H1 (cell line): ENCODE measurements at regions not wholly inside any gene's neighbourhood (a gene's known extent, or its start where the extent isn't known, plus 50 kb on each side); places are given as distances from the start of the nearest gene placed in this dataset.

ENCODE experiments used
- CTCF ChIA-PET: fragments of 300-600 bp; sonication (Branson Sonifier 250); formaldehyde crosslinking; loops from one replicate; lab custom pipeline; 2021; ENCODE audit not compliant: partially characterized antibody; lab: Charles Lee
- POLR2A ChIA-PET: fragments of 300-600 bp; sonication (Branson Sonifier 250); formaldehyde crosslinking; loops from one replicate; lab custom pipeline; 2021; ENCODE audit warnings: inconsistent platforms; ENCODE audit not compliant: partially characterized antibody; lab: Charles Lee
- DNase-seq, 2 experiments: peaks; one replicate each; pipeline versions ENCODE4 v3.0.0 to v3.0.0-alpha.2; 2010 to 2022; ENCODE audit warnings: low spot score in 2 of 2, low read depth in 1 of 2, mixed read lengths in 1 of 2
- FAIRE-seq: peaks from 2 replicates; lab custom pipeline; 2011; peaks lifted over from hg19 to GRCh38; lab: Jason Lieb, UNC
- H2AFZ ChIP-seq: 2 replicates; pipeline ENCODE4 v1.8.1; 2012; ENCODE audit warnings: low read length, inconsistent platforms
- H2AK5ac ChIP-seq: 2 replicates; pipeline ENCODE4 v1.6.1; 2013; ENCODE audit warnings: low read depth, low read length
- H2BK120ac ChIP-seq: replicated peaks from 2 replicates; pipeline ENCODE3; 2013; ENCODE audit warnings: low read depth, low read length, inconsistent platforms
- H2BK12ac ChIP-seq: 2 replicates; pipeline ENCODE4 v1.6.1; 2013; ENCODE audit warnings: low read depth, low read length
- H2BK15ac ChIP-seq: 2 replicates; pipeline ENCODE4 v1.6.1; 2013; ENCODE audit warnings: low read length
- H2BK20ac ChIP-seq: 2 replicates; pipeline ENCODE4 v1.6.1; 2013; ENCODE audit warnings: low read length
- H2BK5ac ChIP-seq: 2 replicates; pipeline ENCODE4 v1.6.1; 2013; ENCODE audit warnings: low read depth, low read length
- H3K14ac ChIP-seq: 2 replicates; pipeline ENCODE4 v1.6.1; 2013; ENCODE audit warnings: inconsistent platforms; ENCODE audit not compliant: insufficient read length
- H3K18ac ChIP-seq: 2 replicates; pipeline ENCODE4 v1.6.1; 2013; ENCODE audit warnings: low read length; ENCODE audit errors: extremely low read depth
- H3K23ac ChIP-seq: 2 replicates; pipeline ENCODE4 v1.6.1; 2013; ENCODE audit warnings: inconsistent platforms; ENCODE audit not compliant: insufficient read length
- H3K23me2 ChIP-seq: 2 replicates; pipeline ENCODE4 v1.6.1; 2013; ENCODE audit warnings: low read depth, low read length
- H3K27ac ChIP-seq: 2 replicates; pipeline ENCODE4 v1.6.1; 2011; ENCODE audit warnings: low read depth, low read length, inconsistent platforms
- H3K27me3 ChIP-seq, 4 experiments: replicated peaks in 1 of 4; 1 replicate in 1 of 4; 2 replicates in 3 of 4; pipeline versions ENCODE4 v1.6.1 to v1.8.1; 2011 to 2013; ENCODE audit warnings: low read length in 3 of 4, mild to moderate bottlenecking in 3 of 4, inconsistent platforms in 2 of 4, mixed read lengths in 2 of 4, moderate library complexity in 1 of 4; ENCODE audit not compliant: control insufficient read depth in 3 of 4, insufficient read depth in 3 of 4; ENCODE audit errors: extremely low read depth in 1 of 4
- H3K36me3 ChIP-seq, 4 experiments: 2 replicates each; pipeline versions ENCODE4 v1.6.1 to v1.8.1; 2011 to 2013; ENCODE audit warnings: mild to moderate bottlenecking in 4 of 4, low read length in 3 of 4, moderate library complexity in 2 of 4, control low read depth in 1 of 4, inconsistent platforms in 1 of 4; ENCODE audit not compliant: insufficient read depth in 4 of 4, control insufficient read depth in 2 of 4
- H3K4ac ChIP-seq: replicated peaks from 2 replicates; pipeline ENCODE3; 2013; ENCODE audit warnings: low read length, low read depth, mixed read lengths, inconsistent platforms; ENCODE audit not compliant: insufficient read length
- H3K4me1 ChIP-seq, 4 experiments: replicated peaks in 1 of 4; 1 replicate in 1 of 4; 2 replicates in 3 of 4; pipeline versions ENCODE4 v1.6.1 to v1.8.1; 2011 to 2013; ENCODE audit warnings: low read length in 3 of 4, inconsistent platforms in 2 of 4, mixed read lengths in 1 of 4; ENCODE audit not compliant: insufficient read depth in 4 of 4, control insufficient read depth in 3 of 4
- H3K4me2 ChIP-seq, 2 experiments: 2 replicates each; pipeline versions ENCODE4 v1.6.1 to v1.8.1; 2011 to 2013; ENCODE audit warnings: low read depth in 2 of 2, low read length in 2 of 2, control low read depth in 1 of 2, inconsistent platforms in 1 of 2, mild to moderate bottlenecking in 1 of 2; ENCODE audit not compliant: insufficient read depth in 1 of 2
- H3K4me3 ChIP-seq, 4 experiments: fragments of 200-600, 300-600 bp in 1 of 4; sonication (generic), shearing (Covaris generic), sonication (Bioruptor Twin) in 1 of 4; 2 replicates each; pipeline versions ENCODE4 v1.5.1 to v1.8.1; 2011 to 2016; ENCODE audit warnings: low read length in 4 of 4, low read depth in 3 of 4, control low read depth in 2 of 4, inconsistent platforms in 2 of 4, mild to moderate bottlenecking in 2 of 4, mixed read lengths in 1 of 4, moderate library complexity in 1 of 4; ENCODE audit not compliant: insufficient read depth in 2 of 4; ENCODE audit errors: extremely low read depth in 1 of 4
- H3K56ac ChIP-seq: replicated peaks from 2 replicates; pipeline ENCODE3; 2013; ENCODE audit warnings: low read depth, mild to moderate bottlenecking, mixed read lengths, low read length, inconsistent platforms; ENCODE audit not compliant: insufficient read length
- H3K79me1 ChIP-seq: 2 replicates; pipeline ENCODE4 v1.6.1; 2013; ENCODE audit warnings: low read depth, low read length, control low read depth
- H3K79me2 ChIP-seq, 2 experiments: 2 replicates each; pipeline versions ENCODE4 v1.6.1 to v1.8.1; 2012 to 2013; ENCODE audit warnings: low read length in 2 of 2, mild to moderate bottlenecking in 2 of 2, inconsistent platforms in 1 of 2; ENCODE audit not compliant: insufficient read depth in 2 of 2, control insufficient read depth in 1 of 2
- H3K9ac ChIP-seq, 4 experiments: replicated peaks in 1 of 4; 1 replicate in 1 of 4; 2 replicates in 3 of 4; pipeline versions ENCODE4 v1.6.1 to v1.8.1; 2011 to 2013; ENCODE audit warnings: low read depth in 3 of 4, low read length in 3 of 4, control low read depth in 2 of 4, mild to moderate bottlenecking in 2 of 4, moderate library complexity in 2 of 4, inconsistent platforms in 1 of 4; ENCODE audit errors: extremely low read depth in 1 of 4
- H3K9me3 ChIP-seq, 2 experiments: 2 replicates each; pipeline versions ENCODE4 v1.6.1 to v1.8.1; 2012 to 2013; ENCODE audit warnings: mild to moderate bottlenecking in 2 of 2, moderate library complexity in 2 of 2, control low read depth in 1 of 2, inconsistent platforms in 1 of 2, low read depth in 1 of 2, low read length in 1 of 2, mixed read lengths in 1 of 2; ENCODE audit not compliant: insufficient read depth in 2 of 2
- H4K20me1 ChIP-seq, 2 experiments: replicated peaks in 1 of 2; 2 replicates each; pipeline versions ENCODE3 to v1.8.1; 2011 to 2013; ENCODE audit warnings: inconsistent platforms in 2 of 2, low read length in 2 of 2, mild to moderate bottlenecking in 1 of 2; ENCODE audit not compliant: insufficient read depth in 2 of 2, control insufficient read depth in 1 of 2
- H4K5ac ChIP-seq: 2 replicates; pipeline ENCODE4 v1.6.1; 2013; ENCODE audit warnings: low read length, low read depth, mixed read lengths, inconsistent platforms; ENCODE audit not compliant: insufficient read length
- H4K8ac ChIP-seq: 2 replicates; pipeline ENCODE4 v1.8.0; 2013; ENCODE audit warnings: mild to moderate bottlenecking, moderate library complexity, low read length, inconsistent platforms; ENCODE audit not compliant: insufficient read depth; ENCODE audit errors: extremely low read depth
- H4K91ac ChIP-seq: replicated peaks from 2 replicates; pipeline ENCODE3; 2013; ENCODE audit warnings: low read length, mixed read lengths, inconsistent platforms; ENCODE audit not compliant: insufficient read length
- ASH2L ChIP-seq: fragments of 200-600, 300-600 bp; sonication (generic); IDR thresholded peaks from one replicate; pipeline ENCODE4 v1.7.1; 2017; ENCODE audit warnings: low read length
- ATF3 ChIP-seq: IDR thresholded peaks from 2 replicates; pipeline ENCODE4 v1.6.1; 2011; ENCODE audit warnings: low read depth, mild to moderate bottlenecking, low read length; ENCODE audit not compliant: insufficient read depth
- CREB1 ChIP-seq: IDR thresholded peaks from 2 replicates; pipeline ENCODE4 v1.6.1; 2012; ENCODE audit warnings: inconsistent platforms
- HDAC2 ChIP-seq, 2 experiments: fragments of 300-600 bp in 1 of 2; sonication (generic) in 1 of 2; IDR thresholded peaks; 2 replicates each; pipeline ENCODE4 v1.6.1; 2011 to 2012; ENCODE audit warnings: low read depth in 2 of 2, low read length in 2 of 2, mild to moderate bottlenecking in 2 of 2, moderate library complexity in 2 of 2, borderline replicate concordance in 1 of 2, inconsistent platforms in 1 of 2
- POLR2AphosphoS5 ChIP-seq: IDR thresholded peaks from 2 replicates; pipeline ENCODE4 v1.6.1; 2011; ENCODE audit warnings: low read depth, low read length
- RAD21 ChIP-seq, 2 experiments: IDR thresholded peaks in 1 of 2; conservative IDR thresholded peaks in 1 of 2; 2 replicates each; pipeline ENCODE4 v1.6.1; 2011; ENCODE audit warnings: low read depth in 2 of 2, low read length in 2 of 2, improper control_type of control experiment in 1 of 2, inconsistent platforms in 1 of 2, mild to moderate bottlenecking in 1 of 2, moderate library complexity in 1 of 2
- RBBP5 ChIP-seq: IDR thresholded peaks from 2 replicates; pipeline ENCODE4 v1.7.1; 2012; ENCODE audit warnings: low read depth, mild to moderate bottlenecking, inconsistent platforms, low read length, moderate library complexity, borderline replicate concordance
- RFX5 ChIP-seq: IDR thresholded peaks from 2 replicates; pipeline ENCODE4 v1.6.1; 2011; ENCODE audit warnings: low read depth, low read length, improper control_type of control experiment, borderline replicate concordance
- SIN3A ChIP-seq, 2 experiments: IDR thresholded peaks in 1 of 2; conservative IDR thresholded peaks in 1 of 2; 2 replicates each; pipeline ENCODE4 v1.6.1; 2011 to 2012; ENCODE audit warnings: low read length in 2 of 2, improper control_type of control experiment in 1 of 2, low read depth in 1 of 2, mild to moderate bottlenecking in 1 of 2
- SIRT6 ChIP-seq: IDR thresholded peaks from one replicate; pipeline ENCODE4 v1.7.1; 2012; ENCODE audit warnings: low read length, inconsistent platforms
- SIX5 ChIP-seq: IDR thresholded peaks from 2 replicates; pipeline ENCODE4 v1.6.1; 2011; ENCODE audit warnings: mild to moderate bottlenecking, low read depth, low read length
- SP4 ChIP-seq: IDR thresholded peaks from 2 replicates; pipeline ENCODE4 v1.6.1; 2012; ENCODE audit warnings: low read length, inconsistent platforms
- TCF12 ChIP-seq: IDR thresholded peaks from 2 replicates; pipeline ENCODE4 v1.6.1; 2011; ENCODE audit warnings: low read depth, mild to moderate bottlenecking, low read length
- WGBS, 2 experiments: shearing (Covaris generic) in 1 of 2; methylation state at CpG; one replicate each; pipeline versions ENCODE4 v1.1.6 to v1.1.7; 2013 to 2015; ENCODE audit warnings: low lambda C conversion rate in 2 of 2, mixed read lengths in 2 of 2, inconsistent platforms in 1 of 2, low coverage in 1 of 2, missing lambda C conversion rate in 1 of 2; ENCODE audit not compliant: insufficient replicate concordance in 2 of 2, insufficient coverage in 1 of 2, insufficient read length in 1 of 2; ENCODE audit errors: extremely low coverage in 1 of 2, missing lambda C conversion rate in 1 of 2; 5-methylcytosine and 5-hydroxymethylcytosine counted together

- ChIA-PET POLR2A (no interaction called here), CTCF (interaction anchor here (1.4 kb wide), 1 partner anchor 11 kb away, joined by 4 read pairs; no protein-coding TSS in a partner anchor)
- Histone ChIP-seq H3K4me2 (no peak overlapping the region), H4K5ac (no peak overlapping the region), H2BK20ac (no peak overlapping the region), H4K91ac (no peak overlapping the region), H3K36me3 (no peaks in the 10 kb centered on the region), H4K20me1 (no peaks in the 10 kb centered on the region), H3K79me1 (no peaks in the 10 kb centered on the region), H3K27me3 (no peaks in the 10 kb centered on the region), H2BK120ac (no peak overlapping the region), H3K27ac (no peak overlapping the region), H4K8ac (no peak overlapping the region), H3K23me2 (no peaks in the 10 kb centered on the region), H2AK5ac (no peak overlapping the region), H3K9me3 (no peaks in the 10 kb centered on the region), H3K56ac (no peak overlapping the region), H3K18ac (no peak overlapping the region), H2BK12ac (no peak overlapping the region), H2AFZ (no peak overlapping the region), H3K9ac (no peak overlapping the region), H3K14ac (no peak overlapping the region), H3K4me3 (no peak overlapping the region), H3K79me2 (no peaks in the 10 kb centered on the region), H2BK15ac (no peak overlapping the region), H3K4ac (no peak overlapping the region), H3K23ac (no peak overlapping the region), H3K4me1 (no peaks in the 10 kb centered on the region), H2BK5ac (no peak overlapping the region)
- no peak for DNase-seq
- 89% methylated on average over 2 of the region's 2 CpGs; no CpG with 5 or more reads in 1 of the 2 experiments for WGBS, 2 experiments
- FAIRE-seq: no peak
- no peak for TF ChIP-seq ATF3
- no peak for TF ChIP-seq SIRT6
- TF ChIP-seq POLR2AphosphoS5: no peak
- no peak for TF ChIP-seq ASH2L
- TF ChIP-seq RAD21 (IDR thresholded peaks at IDR 0.05 in 1 of 2, conservative IDR thresholded peaks at IDR 0.05 in 1 of 2; ENCODE audit: low read depth in 2 of 2, low read length in 2 of 2): no peak
- no peak for TF ChIP-seq TCF12
- TF ChIP-seq RBBP5: no peak
- TF ChIP-seq SIX5: no peak
- no peak for TF ChIP-seq SIN3A (conservative IDR thresholded peaks at IDR 0.05 in 1 of 2, IDR thresholded peaks at IDR 0.05 in 1 of 2; ENCODE audit: low read depth in 1 of 2, low read length in 2 of 2)
- TF ChIP-seq SP4: no peak
- TF ChIP-seq RFX5: no peak
- no peak for TF ChIP-seq CREB1
- TF ChIP-seq HDAC2 (IDR thresholded peaks at IDR 0.05; ENCODE audit: borderline replicate concordance in 1 of 2, low read depth in 2 of 2, low read length in 2 of 2): no peak
Observed at GRCh38 chr4:165625281-165625680, 246.5 kb downstream of the CPE start.
